CD4-positive, alpha-beta memory T cell (primary cell): ENCODE measurements at regions not wholly inside any gene's neighbourhood (a gene's known extent, or its start where the extent isn't known, plus 50 kb on each side); places are given as distances from the start of the nearest gene placed in this dataset.

Source experiments
- CTCF ChIA-PET: fragments of 350-600 bp; sonication (Branson Sonifier 250); formaldehyde crosslinking; loops from one replicate; lab custom pipeline; 2021; ENCODE audit warnings: inconsistent platforms; ENCODE audit not compliant: partially characterized antibody; lab: Charles Lee
- POLR2A ChIA-PET: fragments of 350-600 bp; sonication (Branson Sonifier 250); formaldehyde crosslinking; loops from one replicate; lab custom pipeline; 2021; ENCODE audit not compliant: partially characterized antibody; lab: Charles Lee
- DNase-seq, 5 donors: peaks; one replicate each; pipeline versions ENCODE4 v3.0.0 to v3.0.0-alpha.2; 2020 to 2022; ENCODE audit warnings: mixed read lengths in 1 of 5
- H3K27ac ChIP-seq: one replicate; pipeline ENCODE4 v1.7.0; 2013; ENCODE audit warnings: low read depth, low read length
- H3K27me3 ChIP-seq: 2 replicates; pipeline ENCODE4 v1.7.0; 2013; ENCODE audit warnings: mild to moderate bottlenecking, low read length, moderate library complexity; ENCODE audit not compliant: insufficient read depth
- H3K36me3 ChIP-seq: 2 replicates; pipeline ENCODE4 v1.7.0; 2013; ENCODE audit warnings: mild to moderate bottlenecking, low read length, moderate library complexity; ENCODE audit not compliant: insufficient read depth
- H3K4me1 ChIP-seq: 2 replicates; pipeline ENCODE4 v1.7.0; 2013; ENCODE audit warnings: mild to moderate bottlenecking, low read length, moderate library complexity; ENCODE audit not compliant: insufficient read depth
- H3K4me3 ChIP-seq, 2 donors: one replicate each; pipeline ENCODE4 v1.7.0; 2013; ENCODE audit warnings: low read length in 2 of 2, mild to moderate bottlenecking in 1 of 2
- H3K9me3 ChIP-seq, 2 donors: one replicate each; pipeline ENCODE4 v1.7.0; 2013; ENCODE audit warnings: low read length in 2 of 2, control low read depth in 1 of 2; ENCODE audit not compliant: control insufficient read depth in 1 of 2
- H3K27ac Mint-ChIP-seq, 7 donors: one replicate each; pipeline ENCODE4 v1.8.0; 2020 to 2021; ENCODE audit warnings: mixed read lengths in 7 of 7, mild to moderate bottlenecking in 6 of 7, inconsistent platforms in 3 of 7, moderate library complexity in 3 of 7
- H3K27me3 Mint-ChIP-seq, 2 donors: one replicate each; pipeline ENCODE4 v1.8.0; 2020 to 2021; ENCODE audit warnings: mixed read lengths in 2 of 2
- H3K36me3 Mint-ChIP-seq, 2 donors: one replicate each; pipeline ENCODE4 v1.8.0; 2020 to 2021; ENCODE audit warnings: mixed read lengths in 2 of 2, inconsistent platforms in 1 of 2, mild to moderate bottlenecking in 1 of 2
- H3K4me1 Mint-ChIP-seq, 4 donors: one replicate each; pipeline ENCODE4 v1.8.0; 2020 to 2021; ENCODE audit warnings: mixed read lengths in 4 of 4, mild to moderate bottlenecking in 1 of 4
- H3K4me3 Mint-ChIP-seq, 8 donors: one replicate each; pipeline ENCODE4 v1.8.0; 2020 to 2021; ENCODE audit warnings: mixed read lengths in 8 of 8, mild to moderate bottlenecking in 7 of 8, moderate library complexity in 6 of 8, inconsistent platforms in 3 of 8
- H3K9me3 Mint-ChIP-seq, 8 donors: one replicate each; pipeline ENCODE4 v1.8.0; 2020 to 2021; ENCODE audit warnings: mixed read lengths in 8 of 8, mild to moderate bottlenecking in 5 of 8, inconsistent platforms in 3 of 8, moderate library complexity in 1 of 8
- intact Hi-C: fragments of 100-400 bp; cut with micrococcal nuclease; formaldehyde crosslinking; loops from one replicate; pipeline ENCODE4 v1.15.1; 2023

GRCh38 chr19:29292153-29292552 lies 79.2 kb upstream of the UQCRFS1 start:
- Histone ChIP-seq H3K4me3 (no peak overlapping the region), H3K27ac (no peak overlapping the region), H3K27me3 (no peaks in the 10 kb centered on the region), H3K9me3 (no peaks in the 10 kb centered on the region), H3K4me1 (no peaks in the 10 kb centered on the region), H3K36me3 (no peaks in the 10 kb centered on the region)
- Mint-ChIP-seq H3K36me3 (no peaks in the 10 kb centered on the region), H3K9me3 (peaks cover 0 to 3% (median 0%) of the 10 kb centered on the region in 8 donors), H3K27me3 (peaks cover 5 to 8% of the 10 kb centered on the region in 2 donors), H3K4me1 (no peaks in the 10 kb centered on the region), H3K4me3 (no peak overlapping the region), H3K27ac (no peak overlapping the region)
- DNase-seq = no peak
- intact Hi-C loops = no loop called here
- POLR2A ChIA-PET = no interaction called here
- CTCF ChIA-PET = no interaction called here

DNA sequence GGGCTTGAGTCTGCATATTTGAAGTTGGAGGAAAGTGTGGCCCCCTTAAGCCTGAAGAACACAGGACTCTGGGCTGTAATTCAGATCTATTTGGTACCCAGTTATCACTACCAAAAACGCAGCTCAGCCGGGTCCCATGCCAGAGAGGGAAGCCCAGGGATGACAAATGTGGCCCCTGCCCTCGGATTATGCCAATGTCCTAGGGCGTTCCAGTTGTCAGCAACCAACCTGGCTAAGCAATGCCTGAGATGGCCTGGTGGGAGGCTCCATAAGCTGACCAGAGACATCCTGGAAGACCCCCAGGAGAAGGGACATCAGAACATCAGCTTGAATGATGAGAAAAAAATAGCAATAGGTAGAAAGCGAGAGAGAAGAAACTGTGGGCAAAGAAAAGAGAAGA lies 79.6 kb upstream of the UQCRFS1 start:
- intact Hi-C loops = no loop called here
- Histone ChIP-seq H3K4me3 (no peak overlapping the region), H3K27me3 (no peaks in the 10 kb centered on the region), H3K9me3 (no peaks in the 10 kb centered on the region), H3K27ac (no peak overlapping the region), H3K4me1 (no peaks in the 10 kb centered on the region), H3K36me3 (no peaks in the 10 kb centered on the region)
- H3K4me1 Mint-ChIP-seq = no peaks in the 10 kb centered on the region
- H3K4me3 Mint-ChIP-seq = no peak overlapping the region
- no peak for DNase-seq
- no peak overlapping the region for H3K27ac Mint-ChIP-seq
- H3K36me3 Mint-ChIP-seq = no peaks in the 10 kb centered on the region
- ChIA-PET CTCF (interaction anchor here (1.7 kb wide), 1 partner anchor 29 kb away, joined by 7 read pairs; no protein-coding TSS in a partner anchor), POLR2A (no interaction called here)
- peaks cover 5 to 9% of the 10 kb centered on the region in 2 donors for H3K27me3 Mint-ChIP-seq
- H3K9me3 Mint-ChIP-seq = peaks cover 0 to 3% (median 0%) of the 10 kb centered on the region in 8 donors

DNA sequence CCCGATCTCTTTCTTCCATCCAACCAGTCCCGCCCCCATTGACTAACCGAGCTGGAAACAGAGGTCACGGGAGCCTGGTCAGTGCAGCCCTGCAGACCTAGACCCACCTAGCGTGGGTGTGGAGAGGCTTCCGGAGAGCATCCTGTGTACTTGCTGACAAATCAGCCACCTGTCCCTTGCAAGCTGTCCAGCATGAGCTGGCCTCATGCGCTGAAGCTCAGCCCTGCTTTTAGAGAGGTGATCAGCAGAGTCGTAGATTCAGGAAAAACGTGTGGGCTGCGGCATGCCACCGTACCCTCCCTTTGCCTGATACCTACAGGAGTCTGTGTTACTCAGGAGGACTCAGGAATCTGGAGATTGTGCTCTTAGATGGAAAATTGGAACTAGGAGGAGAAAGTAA lies 80.3 kb upstream of the UQCRFS1 start:
- no peaks in the 10 kb centered on the region for H3K36me3 Mint-ChIP-seq
- intact Hi-C loops = no loop called here
- H3K4me3 ChIP-seq = no peak overlapping the region
- DNase-seq = no peak
- H3K27ac Mint-ChIP-seq = no peak overlapping the region
- H3K27me3 Mint-ChIP-seq = peaks cover 0 to 12% of the 10 kb centered on the region in 2 donors
- no peaks in the 10 kb centered on the region for H3K27me3 ChIP-seq
- no peaks in the 10 kb centered on the region for H3K4me1 ChIP-seq
- POLR2A ChIA-PET = no interaction called here
- CTCF ChIA-PET = interaction anchor here (1.7 kb wide), 1 partner anchor 30 kb away, joined by 7 read pairs; no protein-coding TSS in a partner anchor
- H3K4me1 Mint-ChIP-seq = no peaks in the 10 kb centered on the region
- no peak overlapping the region for H3K4me3 Mint-ChIP-seq
- no peak overlapping the region for H3K27ac ChIP-seq
- peaks cover 0 to 3% (median 0%) of the 10 kb centered on the region in 8 donors for H3K9me3 Mint-ChIP-seq
- H3K36me3 ChIP-seq = no peaks in the 10 kb centered on the region
- H3K9me3 ChIP-seq = no peaks in the 10 kb centered on the region

- intact Hi-C loops = no loop called here
- no peaks in the 10 kb centered on the region for H3K36me3 ChIP-seq
- peaks cover 0 to 3% (median 0%) of the 10 kb centered on the region in 8 donors for H3K9me3 Mint-ChIP-seq
- no peak for DNase-seq
- no peak overlapping the region for H3K27ac ChIP-seq
- no peak overlapping the region for H3K4me3 ChIP-seq
- H3K9me3 ChIP-seq = no peaks in the 10 kb centered on the region
- H3K27me3 Mint-ChIP-seq = peaks cover 0 to 12% of the 10 kb centered on the region in 2 donors
- ChIA-PET CTCF (interaction anchor here (1.7 kb wide), 1 partner anchor 30 kb away, joined by 7 read pairs; no protein-coding TSS in a partner anchor), POLR2A (no interaction called here)
- no peaks in the 10 kb centered on the region for H3K27me3 ChIP-seq
- H3K4me1 ChIP-seq = no peaks in the 10 kb centered on the region
- H3K36me3 Mint-ChIP-seq = no peaks in the 10 kb centered on the region
- peak overlapping the region in 1 of 7 donors; percentile 33 for H3K27ac Mint-ChIP-seq
- no peak overlapping the region for H3K4me3 Mint-ChIP-seq
- H3K4me1 Mint-ChIP-seq = no peaks in the 10 kb centered on the region
Measured at GRCh38 chr19:29293736-29294342, 80.9 kb upstream of the UQCRFS1 start.

- intact Hi-C loops = no loop called here
- no peak overlapping the region for H3K4me3 Mint-ChIP-seq
Measured at GRCh38 chr19:29294343-29294811, 81.4 kb upstream of the UQCRFS1 start.

GRCh38 chr19:29295285-29295684 lies 82.3 kb upstream of the UQCRFS1 start:
- Mint-ChIP-seq H3K4me3 (no peak overlapping the region), H3K4me1 (no peaks in the 10 kb centered on the region), H3K36me3 (no peaks in the 10 kb centered on the region), H3K27me3 (peaks cover 0 to 14% of the 10 kb centered on the region in 2 donors), H3K9me3 (peaks cover 0 to 5% (median 0%) of the 10 kb centered on the region in 8 donors), H3K27ac (no peak overlapping the region)
- H3K36me3 ChIP-seq = no peaks in the 10 kb centered on the region
- H3K4me3 ChIP-seq = no peak overlapping the region
- no peak overlapping the region for H3K27ac ChIP-seq
- H3K4me1 ChIP-seq = no peaks in the 10 kb centered on the region
- ChIA-PET POLR2A (no interaction called here), CTCF (no interaction called here)
- DNase-seq = no peak
- intact Hi-C loops = no loop called here
- H3K27me3 ChIP-seq = no peaks in the 10 kb centered on the region
- no peaks in the 10 kb centered on the region for H3K9me3 ChIP-seq

More at GRCh38 chr19:29294343-29294811, 81.4 kb upstream of the UQCRFS1 start:
- Histone ChIP-seq H3K4me1 (no peaks in the 10 kb centered on the region), H3K36me3 (no peaks in the 10 kb centered on the region), H3K27ac (no peak overlapping the region), H3K27me3 (no peaks in the 10 kb centered on the region), H3K9me3 (no peaks in the 10 kb centered on the region), H3K4me3 (no peak overlapping the region)
- H3K9me3 Mint-ChIP-seq = peaks cover 0 to 3% (median 0%) of the 10 kb centered on the region in 8 donors
- H3K27me3 Mint-ChIP-seq = peaks cover 0 to 12% of the 10 kb centered on the region in 2 donors
- POLR2A ChIA-PET = no interaction called here
- H3K4me1 Mint-ChIP-seq = no peaks in the 10 kb centered on the region
- H3K27ac Mint-ChIP-seq = no peak overlapping the region
- CTCF ChIA-PET = interaction anchor here (1.7 kb wide), 1 partner anchor 31 kb away, joined by 7 read pairs; no protein-coding TSS in a partner anchor
- H3K36me3 Mint-ChIP-seq = no peaks in the 10 kb centered on the region
- DNase-seq = no peak

- Histone ChIP-seq H3K36me3 (no peaks in the 10 kb centered on the region), H3K27ac (no peak overlapping the region), H3K27me3 (no peaks in the 10 kb centered on the region), H3K4me3 (no peak overlapping the region), H3K4me1 (no peaks in the 10 kb centered on the region), H3K9me3 (no peaks in the 10 kb centered on the region)
- ChIA-PET POLR2A (no interaction called here), CTCF (no interaction called here)
- Mint-ChIP-seq H3K36me3 (no peaks in the 10 kb centered on the region), H3K4me3 (no peak overlapping the region), H3K9me3 (peaks cover 0 to 5% (median 0%) of the 10 kb centered on the region in 8 donors), H3K4me1 (no peaks in the 10 kb centered on the region), H3K27me3 (peaks cover 2 to 18% of the 10 kb centered on the region in 2 donors), H3K27ac (no peak overlapping the region)
- no peak for DNase-seq
- intact Hi-C loops = no loop called here
Measured at GRCh38 chr19:29297381-29297780, 84.4 kb upstream of the UQCRFS1 start.
